ENCODE measurements at regions not wholly inside any gene's neighbourhood (a gene's known extent, or its start where the extent isn't known, plus 50 kb on each side); places are given as distances from the start of the nearest gene placed in this dataset.

GRCh38 chr11:122234780-122235179 is 118.8 kb upstream of the BLID start:
- DNase-seq (ENCODE audit: extremely low read depth, low read depth), result no peak
- TF ChIP-seq CTCF (IDR thresholded peaks at IDR 0.05; ENCODE audit: low read depth, low read length), result no peak

GRCh38 chr11:122234257-122234656 is 118.2 kb upstream of the BLID start:
- TF ChIP-seq CTCF (IDR thresholded peaks at IDR 0.05; ENCODE audit: low read depth, low read length), result no peak
- DNase-seq (ENCODE audit: extremely low read depth, low read depth), result no peak

GRCh38 chr11:122232985-122233384 is 117.0 kb upstream of the BLID start:
- no peak for DNase-seq (ENCODE audit: extremely low read depth, low read depth)

GRCh38 chr11:122230385-122230755 is 114.4 kb upstream of the BLID start:
- no peak for DNase-seq (ENCODE audit: extremely low read depth, low read depth)
- no peak for TF ChIP-seq CTCF (IDR thresholded peaks at IDR 0.05; ENCODE audit: low read depth, low read length)

More at GRCh38 chr11:122232985-122233384, 117.0 kb upstream of the BLID start:
- no peak for TF ChIP-seq CTCF (IDR thresholded peaks at IDR 0.05; ENCODE audit: low read depth, low read length)

- TF ChIP-seq CTCF (IDR thresholded peaks at IDR 0.05; ENCODE audit: low read depth, low read length), result no peak
- DNase-seq (ENCODE audit: extremely low read depth, low read depth), result no peak
Measured at GRCh38 chr11:122229481-122230384, 113.7 kb upstream of the BLID start.

- TF ChIP-seq CTCF (IDR thresholded peaks at IDR 0.05; ENCODE audit: low read depth, low read length), result no peak
- DNase-seq (ENCODE audit: extremely low read depth, low read depth), result no peak
Measured at GRCh38 chr11:122229078-122229477, 113.1 kb upstream of the BLID start.

GRCh38 chr11:122226810-122227379 is 110.9 kb upstream of the BLID start:
- DNase-seq (ENCODE audit: extremely low read depth, low read depth), result no peak
- TF ChIP-seq CTCF (IDR thresholded peaks at IDR 0.05; ENCODE audit: low read depth, low read length), result no peak
